Endometrium (tissue), 2 donors: ENCODE measurements at regions not wholly inside any gene's neighbourhood (a gene's known extent, or its start where the extent isn't known, plus 50 kb on each side); places are given as distances from the start of the nearest gene placed in this dataset.
"Not testable (repeated sequence)": the region's sequence is repeated elsewhere in the genome, so short reads cannot be mapped to it uniquely, and the experiment has no call there.

ENCODE experiments used
- FAIRE-seq: peaks from 2 replicates; lab custom pipeline; 2012; peaks lifted over from hg19 to GRCh38; lab: Jason Lieb, UNC
- donor health status: control.
- donor health status: control.

DNA sequence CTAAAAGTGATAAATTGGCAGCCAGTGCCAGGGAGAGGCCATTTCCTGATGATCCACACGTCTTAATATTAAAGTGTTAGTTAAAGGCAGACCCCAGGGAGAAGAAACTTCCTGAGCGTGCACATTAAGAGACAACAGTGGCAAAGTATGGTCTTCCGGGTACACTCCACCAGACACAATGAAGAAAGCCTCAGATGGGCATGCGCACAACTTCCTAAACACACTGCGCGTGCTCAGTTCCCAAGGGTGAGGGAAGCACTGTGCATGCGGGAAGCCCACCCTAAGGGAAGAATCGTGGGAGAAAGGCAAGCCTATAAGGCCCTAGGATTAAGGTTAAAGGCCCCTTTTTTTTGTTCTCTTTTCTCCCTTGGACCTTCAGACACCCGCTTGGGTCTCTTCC is 140.7 kb upstream of the CDKN3 start:
- no peak for FAIRE-seq

DNA sequence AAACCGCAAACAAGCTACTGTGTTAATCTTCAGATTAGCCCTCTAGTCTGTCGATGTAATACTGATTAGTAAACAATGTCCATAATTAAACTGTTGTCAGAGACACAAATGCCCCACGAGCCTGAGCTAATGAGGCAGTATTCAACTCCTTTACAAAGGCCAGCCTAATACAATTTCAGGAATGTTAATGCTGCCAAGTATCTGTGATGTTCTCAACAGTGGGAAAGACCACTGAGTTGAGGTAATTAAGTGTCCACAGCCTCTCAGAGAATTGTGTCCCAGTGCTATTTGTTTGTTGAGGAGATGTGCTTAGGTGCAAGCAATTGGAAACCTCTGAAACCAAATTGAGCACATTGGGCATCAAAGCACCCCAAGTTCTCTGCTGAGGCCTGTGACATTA is 139.4 kb upstream of the CDKN3 start:
- no peak for FAIRE-seq

DNA sequence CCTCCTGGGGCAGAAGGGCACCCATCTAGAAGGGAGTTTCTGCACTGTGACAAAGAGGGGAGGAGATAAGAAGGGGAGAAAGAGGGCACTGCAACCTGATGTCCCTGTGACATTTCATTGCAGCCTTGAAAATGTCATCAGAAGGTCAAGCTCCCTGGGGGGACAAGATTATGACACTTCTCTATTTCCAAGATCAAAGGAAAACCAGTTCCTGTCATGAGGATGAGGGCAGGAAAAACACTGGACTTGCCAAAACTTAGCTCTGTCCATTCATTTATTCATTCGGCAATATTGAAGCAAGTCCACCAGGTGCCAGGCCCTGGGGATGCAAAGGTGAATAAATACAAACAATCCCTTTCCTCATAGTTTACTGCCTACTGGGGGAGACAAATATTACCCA is 138.4 kb upstream of the CDKN3 start:
- no peak for FAIRE-seq

DNA sequence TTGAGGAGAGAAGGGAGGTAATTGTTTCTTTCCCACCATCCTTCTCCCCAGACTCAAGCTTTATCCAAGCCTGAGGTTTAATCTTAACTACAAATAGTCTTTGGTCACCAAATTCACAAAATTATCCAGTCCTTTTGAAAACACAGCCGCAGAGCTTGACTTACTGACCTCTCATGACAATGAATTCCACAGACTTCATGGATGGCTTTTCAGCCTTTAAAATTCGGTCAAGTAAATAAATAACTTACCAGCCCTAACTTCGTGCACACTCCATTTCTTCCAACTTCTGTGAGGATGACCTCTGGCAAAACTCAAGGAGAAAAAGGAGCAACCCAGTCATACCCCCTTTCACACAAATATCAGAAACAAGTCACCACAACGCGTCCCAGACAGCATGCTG is 137.0 kb upstream of the CDKN3 start:
- FAIRE-seq = no peak

DNA sequence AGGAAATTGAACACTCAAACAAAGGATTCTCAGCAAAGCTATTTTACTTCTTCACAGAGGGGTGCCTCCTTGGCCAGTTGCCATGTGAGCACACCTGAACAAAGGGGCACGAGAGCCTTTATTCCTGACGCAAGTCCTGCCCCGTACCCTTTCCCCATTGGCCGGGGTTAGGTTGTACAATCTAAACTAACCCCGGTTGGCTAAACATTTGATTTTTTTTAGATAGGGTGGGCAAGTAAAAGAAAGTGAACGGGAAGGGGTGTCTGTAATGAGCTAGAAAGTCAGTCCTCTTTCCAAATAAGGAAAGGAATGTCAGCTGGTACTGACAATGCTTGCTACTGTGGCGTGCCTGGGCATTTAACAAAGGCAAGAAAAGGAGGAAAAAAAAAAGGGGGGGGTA is 135.5 kb upstream of the CDKN3 start:
- FAIRE-seq = no peak

DNA sequence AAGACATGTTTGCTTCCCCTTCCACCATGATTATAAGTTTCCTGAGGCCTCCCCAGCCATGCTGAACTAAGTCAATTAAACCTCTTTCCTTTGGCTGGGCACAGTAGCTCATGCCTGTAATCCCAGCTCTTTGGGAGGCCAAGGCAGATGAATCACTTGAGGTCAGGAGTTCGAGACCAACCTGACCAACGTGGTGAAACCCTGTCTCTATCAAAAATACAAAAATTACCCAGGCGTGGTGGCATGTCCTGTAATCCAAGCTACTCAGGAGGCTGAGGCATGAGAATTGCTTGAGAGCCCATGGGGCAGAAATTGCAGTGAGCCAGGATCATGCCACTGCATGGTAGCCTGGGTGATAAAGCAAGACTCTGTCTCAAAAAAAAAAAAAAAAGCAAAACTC is 130.2 kb upstream of the CDKN3 start:
- not testable (repeated sequence) for FAIRE-seq

DNA sequence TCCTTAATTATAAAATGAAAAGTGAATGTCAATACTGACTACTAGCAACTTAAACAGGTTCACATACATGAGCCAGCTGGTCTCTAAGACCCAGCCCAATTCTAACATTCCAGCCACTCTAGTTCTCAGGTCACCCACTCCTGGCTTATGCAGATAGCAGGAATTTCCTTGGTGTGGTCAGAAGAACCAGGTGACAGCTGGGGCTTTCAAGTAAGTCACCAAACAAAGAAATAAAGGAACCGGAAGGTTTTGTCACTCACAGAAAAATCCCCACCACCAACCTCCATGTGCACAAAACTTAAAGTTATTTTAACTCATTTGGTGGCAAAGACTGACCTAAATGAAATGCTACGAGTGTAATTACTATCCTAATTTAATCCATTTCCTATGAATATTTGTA is 129.6 kb upstream of the CDKN3 start:
- FAIRE-seq = no peak

DNA sequence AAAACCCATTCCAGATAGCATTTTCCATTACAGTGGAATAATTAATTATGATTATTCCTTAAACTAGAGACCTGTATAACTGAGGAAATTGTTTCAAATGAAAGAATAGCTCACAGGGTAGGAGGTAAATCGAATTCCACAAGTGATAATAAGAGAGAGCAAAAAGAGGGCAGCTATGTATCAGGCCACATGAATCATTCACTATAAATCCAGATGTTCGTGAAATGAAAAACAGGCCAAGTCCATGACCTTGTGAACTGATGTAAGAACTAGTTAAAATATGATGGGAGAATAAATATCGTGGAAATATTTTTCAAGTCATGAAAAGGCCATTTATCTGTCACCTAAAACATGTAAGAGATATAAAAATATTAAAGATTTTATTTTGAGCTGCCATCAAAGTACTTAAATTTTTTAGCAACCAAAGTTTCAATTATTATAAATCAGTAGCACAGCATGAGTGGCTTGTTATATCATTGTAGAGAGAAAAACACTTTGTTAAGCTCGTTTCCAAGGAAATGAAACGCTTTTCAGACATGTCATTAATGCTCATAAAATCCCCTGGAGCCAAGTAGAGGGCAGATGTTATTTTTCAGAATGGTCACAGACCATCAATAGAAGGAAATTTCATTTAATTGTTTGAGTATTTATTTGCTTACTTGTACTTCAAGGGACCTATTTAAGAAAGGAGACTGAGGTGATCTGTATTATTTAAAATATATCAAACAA is 120.6 kb upstream of the CDKN3 start:
- FAIRE-seq = no peak

DNA sequence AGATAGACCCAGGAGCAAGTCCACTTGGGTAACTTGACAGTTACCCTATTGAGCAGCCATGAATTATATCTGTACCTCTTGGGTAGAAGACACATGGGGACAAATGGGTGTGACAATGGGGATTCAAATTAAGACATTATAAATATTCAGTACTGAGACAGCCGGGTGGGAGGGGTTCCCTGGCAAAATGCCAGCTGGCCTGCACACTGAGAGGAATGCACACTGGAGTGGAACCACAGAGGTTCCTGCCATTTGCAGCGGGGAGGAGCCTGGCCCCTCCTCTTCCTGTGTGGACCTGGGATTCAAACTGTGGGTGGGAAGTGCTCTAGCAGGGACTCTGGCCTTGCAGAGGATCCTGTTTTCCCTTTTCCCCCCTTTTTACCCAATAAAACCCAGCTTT is 118.7 kb upstream of the CDKN3 start:
- FAIRE-seq = no peak

DNA sequence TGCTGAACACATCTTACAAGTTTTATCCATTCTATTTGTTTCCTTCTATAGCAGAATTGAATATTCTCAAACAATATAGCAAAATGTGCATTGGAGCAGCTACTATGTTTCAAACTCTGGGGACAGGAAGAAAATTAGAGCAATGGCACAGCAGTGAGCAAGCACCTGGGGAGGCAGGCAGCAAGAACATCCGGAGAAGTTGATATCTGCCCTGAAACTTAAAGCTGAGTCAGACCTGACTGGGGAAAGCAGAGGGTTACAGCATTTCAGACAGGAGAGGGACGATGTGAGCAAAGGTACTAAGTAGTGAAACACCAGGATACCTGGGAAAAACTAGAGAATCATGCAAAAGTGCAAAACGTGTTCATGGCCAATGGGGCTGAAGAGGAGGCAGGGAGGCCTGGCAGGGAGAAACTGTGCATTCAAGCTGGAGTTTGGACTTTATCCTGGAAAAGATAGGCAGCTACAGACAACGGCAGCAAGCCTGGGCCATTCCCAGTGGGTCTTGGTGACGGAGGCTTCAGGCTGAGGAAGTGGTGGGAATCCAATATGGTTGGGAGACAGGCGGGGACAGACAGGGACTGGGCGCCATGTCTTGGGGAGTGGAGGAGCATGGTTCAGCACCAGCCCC is 118.0 kb upstream of the CDKN3 start:
- FAIRE-seq = no peak

DNA sequence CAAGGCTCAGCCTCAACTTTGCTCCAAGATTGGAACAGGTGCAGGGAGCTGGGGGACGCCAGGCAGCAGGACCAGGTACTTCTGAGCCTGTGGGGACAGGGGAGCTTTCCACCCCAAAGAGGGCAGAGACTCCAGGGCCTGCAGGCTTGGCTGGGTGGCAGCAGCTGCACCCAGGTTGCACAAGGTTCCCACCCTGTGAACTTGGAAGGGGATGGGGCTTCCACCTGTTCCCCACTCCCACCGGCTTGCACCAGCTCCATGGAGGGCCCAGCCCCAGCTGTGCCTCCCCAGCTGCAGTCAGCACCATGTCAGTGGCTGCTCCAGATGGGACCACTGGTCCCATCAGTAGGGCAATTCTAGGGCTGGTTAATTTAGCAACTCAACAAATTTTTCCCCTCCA is 114.0 kb upstream of the CDKN3 start:
- FAIRE-seq = no peak

DNA sequence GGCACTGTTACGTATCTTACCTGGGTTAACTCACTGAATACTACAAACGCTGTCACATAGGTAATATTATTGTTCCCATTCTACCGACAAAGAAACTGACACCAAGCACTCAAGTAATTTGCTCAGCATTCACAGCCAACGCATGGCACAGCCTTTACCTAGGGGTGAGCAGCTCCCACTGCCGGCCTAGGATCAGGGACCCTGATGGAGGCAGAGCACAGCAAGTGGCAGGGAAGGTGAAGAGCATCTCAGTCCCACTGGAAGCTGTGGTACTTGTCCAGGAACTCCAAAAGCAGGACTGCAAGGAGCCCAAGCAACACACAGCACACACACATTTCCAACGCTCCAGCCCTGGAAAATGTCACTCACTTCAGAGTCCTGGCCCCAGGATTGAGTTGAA is 111.8 kb upstream of the CDKN3 start:
- FAIRE-seq = no peak

DNA sequence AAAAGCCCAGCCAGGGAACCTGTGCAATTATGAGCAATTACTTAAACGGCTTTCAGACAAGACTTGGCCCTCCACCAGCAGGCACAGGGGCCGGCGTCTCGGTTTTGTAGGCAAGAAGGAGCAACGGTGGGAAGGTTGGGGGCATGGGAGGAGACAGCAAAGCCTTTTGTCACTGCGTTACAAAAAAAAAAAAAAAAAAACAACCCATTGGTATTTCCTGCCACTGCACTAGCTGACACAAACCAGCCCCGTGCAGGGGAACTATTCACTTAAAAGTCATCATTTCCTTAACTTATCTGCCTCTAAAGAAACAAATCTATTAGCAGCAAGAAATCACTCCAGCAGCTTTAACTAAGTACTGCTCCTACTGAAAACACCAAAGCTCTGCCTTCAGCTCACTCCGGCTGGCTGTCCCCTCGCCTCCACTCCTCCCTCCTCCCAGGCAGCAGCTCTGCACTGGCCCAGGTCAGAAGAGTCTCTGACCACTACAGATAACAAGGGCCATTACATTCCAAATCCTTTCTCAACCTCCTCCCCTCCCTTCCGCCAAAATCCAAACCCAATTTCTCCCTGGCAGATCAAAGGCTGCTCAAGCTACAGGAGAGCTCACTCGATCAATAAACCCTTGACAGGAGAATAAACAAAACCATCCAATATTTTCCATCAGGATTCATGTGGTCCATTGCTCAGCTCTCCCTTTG is 105.2 kb upstream of the CDKN3 start:
- FAIRE-seq = no peak

DNA sequence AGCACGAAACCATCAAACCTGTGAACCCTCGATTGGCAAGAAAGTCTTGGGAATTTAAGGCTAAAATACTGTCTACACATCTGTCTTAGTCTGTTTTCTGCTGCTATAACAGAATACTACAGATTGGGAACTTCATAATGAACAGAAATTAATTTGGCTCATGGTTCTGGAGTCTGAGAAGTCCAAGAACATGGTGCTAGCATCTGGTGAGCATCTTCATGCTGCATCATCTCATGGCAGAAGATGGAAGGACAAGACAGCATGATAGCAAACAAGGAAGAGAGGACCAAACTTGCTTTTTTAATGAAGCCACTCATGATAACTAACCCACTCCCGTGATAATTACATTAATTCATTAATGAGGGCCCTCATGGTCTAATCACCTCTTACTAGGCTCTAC is 102.0 kb upstream of the CDKN3 start:
- no peak for FAIRE-seq

DNA sequence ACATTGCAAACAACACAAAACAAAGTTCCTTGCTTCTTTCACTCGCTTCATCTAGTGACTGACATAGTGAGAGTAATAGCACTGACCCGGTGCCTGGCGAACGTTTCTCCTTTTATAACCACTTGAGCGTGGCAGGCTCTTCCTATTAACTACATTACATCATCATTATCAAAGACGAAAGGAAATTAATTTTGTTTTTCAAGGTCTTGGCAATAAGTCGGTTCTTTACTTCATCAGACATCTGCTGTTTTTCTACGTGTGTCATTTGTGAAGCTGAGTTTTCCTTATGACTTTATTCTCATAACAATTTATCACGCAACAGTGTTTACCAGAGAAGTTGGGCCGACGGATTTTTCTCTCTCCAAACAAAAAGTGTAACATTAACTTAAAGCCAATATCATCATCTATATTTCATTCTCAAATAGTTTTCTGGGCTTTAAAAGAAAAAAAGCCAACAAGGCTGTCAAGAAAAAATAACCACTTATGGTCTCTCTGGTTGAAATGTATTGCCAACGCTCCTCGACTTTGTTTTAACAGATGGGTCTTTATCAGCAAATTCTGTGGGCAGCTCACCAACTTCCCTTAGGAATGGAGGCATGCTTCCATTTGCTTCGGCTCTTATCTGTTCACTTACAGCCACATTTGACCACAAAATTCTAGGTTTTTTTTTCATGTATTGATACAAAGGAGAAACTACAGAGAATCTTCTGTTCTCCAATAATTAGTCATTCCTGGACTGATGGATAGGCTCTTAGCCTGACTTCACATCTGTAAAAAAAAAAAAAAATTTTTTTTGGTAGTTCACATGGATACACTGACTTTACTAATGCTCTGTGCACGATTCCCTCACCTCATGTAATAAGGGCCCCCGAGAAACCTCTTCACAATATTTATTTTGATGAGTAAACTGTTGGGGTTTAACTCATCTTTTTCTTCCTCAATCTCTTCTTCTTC is 97.1 kb upstream of the CDKN3 start:
- FAIRE-seq = no peak

DNA sequence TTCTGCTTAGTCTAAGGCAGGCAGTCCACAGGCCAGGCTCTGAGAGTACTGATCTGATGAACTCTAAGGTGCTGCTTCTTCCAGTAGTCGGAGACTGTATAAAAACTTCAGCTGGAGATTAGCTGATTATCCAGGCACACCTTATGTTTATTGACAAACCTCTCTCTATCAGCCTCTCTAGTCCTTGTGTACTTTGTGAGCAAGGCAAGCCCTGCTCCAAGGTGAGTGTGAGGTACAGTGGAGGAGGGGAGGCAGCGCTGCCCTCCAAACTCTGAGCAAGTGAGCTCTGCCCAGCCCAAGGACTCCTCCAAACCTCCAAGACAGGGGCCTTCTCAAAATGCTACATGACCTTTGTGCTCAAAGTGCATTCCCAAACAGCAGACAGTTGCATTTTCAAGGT is 95.9 kb upstream of the CDKN3 start:
- no peak for FAIRE-seq

DNA sequence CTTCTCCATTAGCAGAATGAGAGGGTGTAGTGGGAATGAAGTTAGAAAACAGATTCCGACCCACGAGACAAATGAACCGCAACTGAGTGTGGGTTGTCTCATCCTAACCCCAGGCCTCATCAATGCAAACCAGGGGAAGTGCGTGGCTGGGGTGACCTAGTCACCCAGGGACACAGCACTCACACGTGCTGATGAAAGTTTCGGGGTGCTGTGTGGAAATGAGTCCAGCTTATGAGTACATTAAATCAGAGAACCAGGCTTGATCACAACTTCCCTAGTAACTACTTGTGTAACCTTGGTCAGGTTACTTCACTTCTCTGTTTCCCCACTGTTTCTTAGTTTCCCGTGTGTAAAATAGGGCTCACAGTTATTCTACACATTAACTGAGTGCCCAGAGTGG is 95.4 kb upstream of the CDKN3 start:
- FAIRE-seq = no peak

DNA sequence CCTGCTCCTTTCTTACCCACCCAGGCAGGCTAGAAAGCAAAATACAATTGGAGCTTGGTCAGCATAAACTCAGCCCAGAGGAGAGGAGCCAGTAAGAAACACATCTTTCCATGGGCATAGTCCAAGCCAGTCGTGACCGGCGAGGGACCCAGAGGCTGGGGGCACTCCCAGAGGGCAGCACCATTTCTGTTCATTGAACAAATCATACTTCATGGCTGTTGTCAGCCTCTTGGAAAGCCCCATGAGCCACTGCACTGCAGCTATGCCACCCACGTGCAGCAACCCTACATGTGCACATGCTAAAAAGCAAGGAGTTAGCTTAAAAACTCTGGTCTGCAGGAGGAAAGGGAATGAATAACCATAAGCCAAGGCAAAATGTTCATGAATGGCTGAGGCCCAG is 90.0 kb upstream of the CDKN3 start:
- no peak for FAIRE-seq

DNA sequence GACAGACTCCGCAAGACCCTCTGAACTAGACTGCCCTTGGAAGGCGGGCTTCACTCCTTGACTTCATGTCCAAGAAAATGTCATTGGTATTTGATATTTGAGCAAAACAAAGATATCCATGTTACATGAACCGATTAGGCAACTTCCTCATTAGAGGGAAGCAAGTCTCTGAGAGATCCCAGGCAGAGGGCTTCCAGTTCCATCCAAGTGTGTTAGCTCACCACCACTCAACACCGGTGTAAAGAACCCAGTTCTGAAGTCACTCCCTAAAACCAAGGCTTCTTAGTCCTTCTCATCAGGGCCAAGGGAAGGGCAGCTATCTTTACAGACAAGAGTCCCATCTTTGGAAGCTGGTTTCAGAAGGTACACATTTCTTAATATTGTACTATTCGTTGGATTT is 87.2 kb upstream of the CDKN3 start:
- no peak for FAIRE-seq

DNA sequence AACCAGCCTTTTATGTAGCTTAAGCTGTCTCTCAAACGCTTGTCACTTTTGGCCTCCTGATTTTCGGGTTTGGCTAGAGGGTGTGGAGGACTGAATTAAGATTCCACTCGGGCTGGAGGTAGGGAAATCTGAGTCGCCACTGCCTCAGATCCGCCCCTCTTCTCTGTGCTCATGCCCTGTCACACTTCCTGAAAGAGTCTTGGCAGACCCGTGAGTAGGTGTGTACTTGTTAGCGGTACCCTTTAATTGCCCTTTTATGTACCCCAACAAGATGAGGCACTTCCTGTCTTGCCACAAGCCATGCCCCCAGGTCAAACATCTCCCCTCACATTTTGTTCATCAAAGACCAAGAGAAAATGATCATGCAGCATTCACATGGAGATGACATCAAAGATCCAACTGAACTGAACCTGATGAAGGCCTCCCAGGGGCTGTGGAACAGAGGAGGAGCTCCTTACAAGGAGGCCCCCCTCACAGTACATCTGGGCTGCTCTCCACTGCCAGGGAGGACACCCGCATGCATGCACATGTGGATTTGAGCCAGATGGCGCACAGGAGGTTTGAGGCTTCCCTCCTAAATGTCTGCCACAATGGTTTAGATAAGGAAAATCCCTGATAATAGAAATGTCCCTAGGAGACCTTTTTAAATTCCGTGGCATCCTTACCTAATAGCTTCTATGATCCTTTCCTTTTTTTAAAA is 86.5 kb upstream of the CDKN3 start:
- FAIRE-seq = no peak

DNA sequence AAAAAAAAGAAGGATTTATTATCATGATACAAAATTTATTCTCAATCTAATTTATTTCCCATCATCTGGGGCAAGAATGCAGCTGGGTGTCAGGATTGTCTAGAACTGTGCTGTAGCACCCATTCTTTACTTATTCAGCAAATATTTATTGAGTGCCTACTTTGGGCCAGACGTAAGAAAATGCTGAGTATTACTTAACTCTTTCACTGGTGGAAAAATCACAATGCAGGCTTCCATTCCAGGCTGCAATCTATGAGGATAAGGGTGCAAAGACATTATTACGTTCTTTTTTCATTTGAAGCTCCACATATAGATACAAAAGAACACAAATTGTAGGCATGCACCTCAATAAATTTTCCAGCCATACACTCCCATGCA is 86.0 kb upstream of the CDKN3 start:
- no peak for FAIRE-seq
